ENCODE measurements at regions not wholly inside any gene's neighbourhood (a gene's known extent, or its start where the extent isn't known, plus 50 kb on each side); places are given as distances from the start of the nearest gene placed in this dataset.

DNA sequence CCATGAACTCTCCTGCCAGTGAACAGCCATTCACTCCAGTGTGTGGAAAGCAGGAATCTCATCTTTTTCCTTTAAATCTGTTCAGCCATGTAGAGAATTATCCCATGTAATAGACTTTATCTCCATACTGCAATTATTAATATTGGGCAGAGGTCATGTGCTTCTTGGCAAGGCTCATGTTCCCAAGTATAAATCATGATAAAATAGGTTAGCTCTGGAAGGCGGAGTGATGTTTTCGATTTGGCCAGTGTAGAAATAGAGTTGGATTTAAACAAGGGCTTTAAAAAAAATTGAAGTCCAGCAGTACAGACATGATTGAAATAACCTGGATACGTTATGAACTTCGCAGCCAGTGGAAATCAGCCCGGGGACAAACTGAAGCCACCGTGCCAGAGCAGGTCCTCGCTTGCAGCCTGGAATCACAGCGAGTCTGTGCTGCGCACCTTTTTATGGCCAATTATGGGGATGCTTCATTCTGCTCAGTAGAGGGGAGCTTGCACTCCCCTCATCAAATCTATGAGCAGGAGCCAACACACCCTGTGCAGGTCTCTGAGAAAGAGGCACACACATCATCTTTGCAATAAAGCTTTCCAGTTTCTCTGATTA lies 654.0 kb upstream of the MKI67 start:
- TF ChIP-seq, protein P1, sequence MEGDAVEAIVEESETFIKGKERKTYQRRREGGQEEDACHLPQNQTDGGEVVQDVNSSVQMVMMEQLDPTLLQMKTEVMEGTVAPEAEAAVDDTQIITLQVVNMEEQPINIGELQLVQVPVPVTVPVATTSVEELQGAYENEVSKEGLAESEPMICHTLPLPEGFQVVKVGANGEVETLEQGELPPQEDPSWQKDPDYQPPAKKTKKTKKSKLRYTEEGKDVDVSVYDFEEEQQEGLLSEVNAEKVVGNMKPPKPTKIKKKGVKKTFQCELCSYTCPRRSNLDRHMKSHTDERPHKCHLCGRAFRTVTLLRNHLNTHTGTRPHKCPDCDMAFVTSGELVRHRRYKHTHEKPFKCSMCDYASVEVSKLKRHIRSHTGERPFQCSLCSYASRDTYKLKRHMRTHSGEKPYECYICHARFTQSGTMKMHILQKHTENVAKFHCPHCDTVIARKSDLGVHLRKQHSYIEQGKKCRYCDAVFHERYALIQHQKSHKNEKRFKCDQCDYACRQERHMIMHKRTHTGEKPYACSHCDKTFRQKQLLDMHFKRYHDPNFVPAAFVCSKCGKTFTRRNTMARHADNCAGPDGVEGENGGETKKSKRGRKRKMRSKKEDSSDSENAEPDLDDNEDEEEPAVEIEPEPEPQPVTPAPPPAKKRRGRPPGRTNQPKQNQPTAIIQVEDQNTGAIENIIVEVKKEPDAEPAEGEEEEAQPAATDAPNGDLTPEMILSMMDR (conservative IDR thresholded peaks at IDR 0.05; ENCODE audit: low read depth, low read length): no peak
- TF ChIP-seq EZH2 (IDR thresholded peaks at IDR 0.05; ENCODE audit: low read length, unreplicated experiment): no peak

Data from PC-3 (cell line).